SK-N-SH treated with all-trans-retinoic acid at 6 μM for 48 hours (cell line): ENCODE measurements at regions not wholly inside any gene's neighbourhood (a gene's known extent, or its start where the extent isn't known, plus 50 kb on each side); places are given as distances from the start of the nearest gene placed in this dataset.

ENCODE experiments used
- ATAC-seq: fragments of 200-7000 bp; cut with Tn5 transposase; 3 replicates; pipeline ENCODE4 v1.9.1; 2020; ENCODE audit warnings: mild to moderate bottlenecking, moderate library complexity
- ARNTL ChIP-seq: fragments of 450-650 bp; formaldehyde crosslinking; IDR thresholded peaks from 2 replicates; pipeline ENCODE4 v1.5.0; 2020; ENCODE audit warnings: low read depth, mild to moderate bottlenecking, moderate library complexity, borderline replicate concordance
- BACH2 ChIP-seq: fragments of 250-450 bp; sonication (Bioruptor Pico); IDR thresholded peaks from 2 replicates; pipeline ENCODE4 v1.9.0; 2021; ENCODE audit warnings: mild to moderate bottlenecking, borderline replicate concordance
- CSDC2 ChIP-seq: fragments of 250-450 bp; sonication (Bioruptor Pico); IDR thresholded peaks from 2 replicates; pipeline ENCODE4 v1.5.0; 2020; ENCODE audit warnings: mild to moderate bottlenecking, moderate library complexity
- CSRNP3 ChIP-seq: fragments of 250-450 bp; sonication (Bioruptor Pico); IDR thresholded peaks from 2 replicates; pipeline ENCODE4 v1.5.1; 2021; ENCODE audit warnings: mild to moderate bottlenecking, moderate library complexity
- ESRRG ChIP-seq: fragments of 250-450 bp; sonication (Bioruptor Pico); IDR thresholded peaks from 2 replicates; pipeline ENCODE4 v1.6.1; 2021; ENCODE audit warnings: mild to moderate bottlenecking
- GLIS3 ChIP-seq: fragments of 250-450 bp; sonication (Bioruptor Pico); IDR thresholded peaks from 2 replicates; pipeline ENCODE4 v1.5.0; 2020; ENCODE audit warnings: mild to moderate bottlenecking, moderate library complexity
- ISL1 ChIP-seq: fragments of 250-450 bp; sonication (Bioruptor Pico); IDR thresholded peaks from 2 replicates; pipeline ENCODE4 v2.1.2; 2022; ENCODE audit warnings: mild to moderate bottlenecking, moderate library complexity
- PPARA ChIP-seq: fragments of 250-450 bp; sonication (Bioruptor Pico); IDR thresholded peaks from 2 replicates; pipeline ENCODE4 v1.5.0; 2020; ENCODE audit warnings: mild to moderate bottlenecking, borderline replicate concordance
- RARB ChIP-seq: fragments of 250-450 bp; sonication (Bioruptor Pico); IDR thresholded peaks from 2 replicates; pipeline ENCODE4 v1.8.0; 2021; ENCODE audit warnings: mild to moderate bottlenecking, moderate library complexity
- SNAI2 ChIP-seq: fragments of 250-450 bp; sonication (Bioruptor Pico); IDR thresholded peaks from 2 replicates; pipeline ENCODE4 v1.5.0; 2020; ENCODE audit warnings: mild to moderate bottlenecking, moderate library complexity
- TCF4 ChIP-seq: fragments of 250-450 bp; sonication (Bioruptor Pico); IDR thresholded peaks from 2 replicates; pipeline ENCODE4 v1.8.0; 2021; ENCODE audit warnings: mild to moderate bottlenecking, moderate library complexity, borderline replicate concordance
- TOX ChIP-seq: fragments of 250-450 bp; sonication (Bioruptor Pico); IDR thresholded peaks from 2 replicates; pipeline ENCODE4 v1.8.0; 2021; ENCODE audit warnings: mild to moderate bottlenecking, moderate library complexity, borderline replicate concordance
- ZC3H10 ChIP-seq: fragments of 250-450 bp; sonication (Bioruptor Pico); IDR thresholded peaks from 2 replicates; pipeline ENCODE4 v1.5.1; 2021; ENCODE audit warnings: mild to moderate bottlenecking, moderate library complexity
- ZFP3 ChIP-seq: fragments of 250-450 bp; sonication (Bioruptor Pico); IDR thresholded peaks from 2 replicates; pipeline ENCODE4 v1.5.0; 2020; ENCODE audit warnings: mild to moderate bottlenecking, moderate library complexity
- ZFP30 ChIP-seq: fragments of 450-650 bp; formaldehyde crosslinking; IDR thresholded peaks from 2 replicates; pipeline ENCODE4 v1.5.0; 2022; ENCODE audit warnings: mild to moderate bottlenecking, moderate library complexity
- ZNF565 ChIP-seq: fragments of 450-650 bp; formaldehyde crosslinking; conservative IDR thresholded peaks from 2 replicates; pipeline ENCODE4 v1.5.0; 2020; ENCODE audit warnings: low read depth, mild to moderate bottlenecking, moderate library complexity
- ZNF70 ChIP-seq: fragments of 450-650 bp; formaldehyde crosslinking; IDR thresholded peaks from 2 replicates; pipeline ENCODE4 v1.5.0; 2020; ENCODE audit warnings: mild to moderate bottlenecking, moderate library complexity
- ZNF8 ChIP-seq: fragments of 450-650 bp; formaldehyde crosslinking; IDR thresholded peaks from 2 replicates; pipeline ENCODE4 v1.5.0; 2020; ENCODE audit warnings: mild to moderate bottlenecking, moderate library complexity
- TF ChIP-seq, protein P1 (sequence below): fragments of 250-450 bp; sonication (Bioruptor Pico); IDR thresholded peaks from 2 replicates; pipeline ENCODE4 v1.8.0; 2020; ENCODE audit warnings: mild to moderate bottlenecking, moderate library complexity, borderline replicate concordance
- TF ChIP-seq, protein P2 (sequence below): fragments of 250-450 bp; sonication (Bioruptor Pico); IDR thresholded peaks from 2 replicates; pipeline ENCODE4 v1.5.1; 2020; ENCODE audit warnings: low read depth, mild to moderate bottlenecking, moderate library complexity
- TF ChIP-seq, protein P3 (sequence below): fragments of 250-450 bp; sonication (Bioruptor Pico); IDR thresholded peaks from 2 replicates; pipeline ENCODE4 v1.5.0; 2020; ENCODE audit warnings: mild to moderate bottlenecking, moderate library complexity

DNA sequence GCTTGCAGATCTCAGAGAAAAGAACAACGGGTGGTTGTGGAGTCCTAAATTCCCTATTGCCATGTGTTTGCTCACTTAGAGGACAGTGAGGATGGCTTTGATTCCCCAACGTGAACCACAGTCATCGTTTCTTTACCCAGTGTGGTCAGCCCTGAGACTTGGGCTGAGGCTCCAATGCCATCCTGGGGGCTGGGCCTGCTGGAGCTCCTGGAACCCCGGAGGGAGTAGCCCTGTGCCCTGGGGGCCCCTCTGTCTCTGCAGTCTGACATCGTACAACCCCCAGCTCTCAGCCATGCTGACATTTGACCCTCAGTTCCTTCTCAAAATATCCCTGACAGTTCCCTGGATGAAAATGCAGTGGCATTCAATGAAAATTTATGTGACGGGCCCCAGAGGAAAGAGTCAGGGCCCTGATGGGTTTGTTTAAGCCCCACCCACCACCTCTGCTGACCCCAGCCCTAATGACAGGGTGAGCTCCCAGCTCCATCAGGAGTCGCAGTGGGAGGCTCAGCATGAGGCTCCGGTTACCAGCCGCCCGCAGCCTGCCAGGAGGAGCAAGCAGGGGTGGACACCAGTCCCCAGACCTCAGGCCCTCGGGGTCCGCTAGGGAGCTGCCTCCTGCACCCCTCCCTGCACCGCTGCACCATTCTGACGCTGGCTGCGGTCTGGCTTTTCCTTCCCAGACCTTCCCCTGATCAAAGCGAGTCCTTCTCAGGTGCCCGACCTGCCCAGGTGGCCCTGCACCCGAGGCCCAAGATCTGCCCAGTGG is 120.9 kb downstream of the TWIST2 start:
- no peak for ATAC-seq

GRCh38 chr2:238969857-238970256 is 122.0 kb downstream of the TWIST2 start:
- ATAC-seq = no peak
- TF ChIP-seq ISL1 (CRISPR knock-in tag) (no peak), TCF4 (CRISPR knock-in tag) (no peak), ZFP3 (no peak), TOX (no peak), GLIS3 (CRISPR knock-in tag) (no peak), PPARA (no peak)
- TF ChIP-seq, protein P1, sequence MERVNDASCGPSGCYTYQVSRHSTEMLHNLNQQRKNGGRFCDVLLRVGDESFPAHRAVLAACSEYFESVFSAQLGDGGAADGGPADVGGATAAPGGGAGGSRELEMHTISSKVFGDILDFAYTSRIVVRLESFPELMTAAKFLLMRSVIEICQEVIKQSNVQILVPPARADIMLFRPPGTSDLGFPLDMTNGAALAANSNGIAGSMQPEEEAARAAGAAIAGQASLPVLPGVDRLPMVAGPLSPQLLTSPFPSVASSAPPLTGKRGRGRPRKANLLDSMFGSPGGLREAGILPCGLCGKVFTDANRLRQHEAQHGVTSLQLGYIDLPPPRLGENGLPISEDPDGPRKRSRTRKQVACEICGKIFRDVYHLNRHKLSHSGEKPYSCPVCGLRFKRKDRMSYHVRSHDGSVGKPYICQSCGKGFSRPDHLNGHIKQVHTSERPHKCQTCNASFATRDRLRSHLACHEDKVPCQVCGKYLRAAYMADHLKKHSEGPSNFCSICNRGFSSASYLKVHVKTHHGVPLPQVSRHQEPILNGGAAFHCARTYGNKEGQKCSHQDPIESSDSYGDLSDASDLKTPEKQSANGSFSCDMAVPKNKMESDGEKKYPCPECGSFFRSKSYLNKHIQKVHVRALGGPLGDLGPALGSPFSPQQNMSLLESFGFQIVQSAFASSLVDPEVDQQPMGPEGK (CRISPR knock-in tag) = no peak
- TF ChIP-seq, protein P2, sequence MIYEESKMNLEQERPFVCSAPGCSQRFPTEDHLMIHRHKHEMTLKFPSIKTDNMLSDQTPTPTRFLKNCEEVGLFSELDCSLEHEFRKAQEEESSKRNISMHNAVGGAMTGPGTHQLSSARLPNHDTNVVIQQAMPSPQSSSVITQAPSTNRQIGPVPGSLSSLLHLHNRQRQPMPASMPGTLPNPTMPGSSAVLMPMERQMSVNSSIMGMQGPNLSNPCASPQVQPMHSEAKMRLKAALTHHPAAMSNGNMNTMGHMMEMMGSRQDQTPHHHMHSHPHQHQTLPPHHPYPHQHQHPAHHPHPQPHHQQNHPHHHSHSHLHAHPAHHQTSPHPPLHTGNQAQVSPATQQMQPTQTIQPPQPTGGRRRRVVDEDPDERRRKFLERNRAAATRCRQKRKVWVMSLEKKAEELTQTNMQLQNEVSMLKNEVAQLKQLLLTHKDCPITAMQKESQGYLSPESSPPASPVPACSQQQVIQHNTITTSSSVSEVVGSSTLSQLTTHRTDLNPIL (CRISPR knock-in tag) = no peak

More for the DNA sequence above, 120.9 kb downstream of the TWIST2 start:
- TF ChIP-seq ESRRG (CRISPR knock-in tag) = no peak
- no peak for TF ChIP-seq TOX
- no peak for TF ChIP-seq BACH2 (CRISPR knock-in tag)
- TF ChIP-seq ZNF565 = no peak
- no peak for TF ChIP-seq TCF4 (CRISPR knock-in tag)
- TF ChIP-seq ZFP3 = no peak
- no peak for TF ChIP-seq CSDC2
- no peak for TF ChIP-seq ISL1 (CRISPR knock-in tag)
- TF ChIP-seq, protein P3, sequence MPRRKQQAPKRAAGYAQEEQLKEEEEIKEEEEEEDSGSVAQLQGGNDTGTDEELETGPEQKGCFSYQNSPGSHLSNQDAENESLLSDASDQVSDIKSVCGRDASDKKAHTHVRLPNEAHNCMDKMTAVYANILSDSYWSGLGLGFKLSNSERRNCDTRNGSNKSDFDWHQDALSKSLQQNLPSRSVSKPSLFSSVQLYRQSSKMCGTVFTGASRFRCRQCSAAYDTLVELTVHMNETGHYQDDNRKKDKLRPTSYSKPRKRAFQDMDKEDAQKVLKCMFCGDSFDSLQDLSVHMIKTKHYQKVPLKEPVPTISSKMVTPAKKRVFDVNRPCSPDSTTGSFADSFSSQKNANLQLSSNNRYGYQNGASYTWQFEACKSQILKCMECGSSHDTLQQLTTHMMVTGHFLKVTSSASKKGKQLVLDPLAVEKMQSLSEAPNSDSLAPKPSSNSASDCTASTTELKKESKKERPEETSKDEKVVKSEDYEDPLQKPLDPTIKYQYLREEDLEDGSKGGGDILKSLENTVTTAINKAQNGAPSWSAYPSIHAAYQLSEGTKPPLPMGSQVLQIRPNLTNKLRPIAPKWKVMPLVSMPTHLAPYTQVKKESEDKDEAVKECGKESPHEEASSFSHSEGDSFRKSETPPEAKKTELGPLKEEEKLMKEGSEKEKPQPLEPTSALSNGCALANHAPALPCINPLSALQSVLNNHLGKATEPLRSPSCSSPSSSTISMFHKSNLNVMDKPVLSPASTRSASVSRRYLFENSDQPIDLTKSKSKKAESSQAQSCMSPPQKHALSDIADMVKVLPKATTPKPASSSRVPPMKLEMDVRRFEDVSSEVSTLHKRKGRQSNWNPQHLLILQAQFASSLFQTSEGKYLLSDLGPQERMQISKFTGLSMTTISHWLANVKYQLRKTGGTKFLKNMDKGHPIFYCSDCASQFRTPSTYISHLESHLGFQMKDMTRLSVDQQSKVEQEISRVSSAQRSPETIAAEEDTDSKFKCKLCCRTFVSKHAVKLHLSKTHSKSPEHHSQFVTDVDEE = no peak
- no peak for TF ChIP-seq CSRNP3
- no peak for TF ChIP-seq ZNF8 (CRISPR knock-in tag)
- TF ChIP-seq SNAI2 = no peak
- no peak for TF ChIP-seq ZNF70 (CRISPR knock-in tag)
- TF ChIP-seq ZFP30 (CRISPR knock-in tag) = no peak
- TF ChIP-seq, protein P2 (CRISPR knock-in tag) = no peak
- TF ChIP-seq, protein P1 (CRISPR knock-in tag) = no peak

GRCh38 chr2:238970553-238971081 is 122.7 kb downstream of the TWIST2 start:
- ATAC-seq = peak; percentile 81
- TF ChIP-seq, protein P3 = no peak
- TF ChIP-seq ZNF565 (no peak), GLIS3 (CRISPR knock-in tag) (no peak), SNAI2 (no peak), RARB (CRISPR knock-in tag) (no peak), ARNTL (no peak), ZC3H10 (CRISPR knock-in tag) (no peak), BACH2 (CRISPR knock-in tag) (no peak), CSDC2 (no peak), ZFP30 (CRISPR knock-in tag) (no peak), ISL1 (CRISPR knock-in tag) (no peak)
- TF ChIP-seq, protein P2 (CRISPR knock-in tag) = no peak
